GM23338 (cell line): ENCODE measurements at regions not wholly inside any gene's neighbourhood (a gene's known extent, or its start where the extent isn't known, plus 50 kb on each side); places are given as distances from the start of the nearest gene placed in this dataset.

Source experiments
- CREB1 ChIP-seq: fragments of 250-450 bp; sonication (Bioruptor Pico); IDR thresholded peaks from 2 replicates; pipeline ENCODE4 v1.5.0; 2020; ENCODE audit warnings: low read depth, mild to moderate bottlenecking, moderate library complexity
- EZH2 ChIP-seq: fragments of 200-600 bp; sonication (generic); IDR thresholded peaks from one replicate; pipeline ENCODE4 v1.8.0; 2017; ENCODE audit warnings: antibody characterized with exemption, mild to moderate bottlenecking, low read depth; ENCODE audit not compliant: unreplicated experiment
- EZH2phosphoT487 ChIP-seq: fragments of 200-600 bp; sonication (generic); IDR thresholded peaks from one replicate; pipeline ENCODE4 v1.8.1; 2018; ENCODE audit warnings: antibody characterized with exemption; ENCODE audit not compliant: unreplicated experiment
- NANOG ChIP-seq: IDR thresholded peaks from 2 replicates; pipeline ENCODE4 v1.6.1; 2016; ENCODE audit warnings: antibody characterized with exemption, borderline replicate concordance
- POLR2AphosphoS5 ChIP-seq: IDR thresholded peaks from 2 replicates; pipeline ENCODE4 v1.6.1; 2016; ENCODE audit warnings: antibody characterized with exemption, low read depth
- STAT1 ChIP-seq: IDR thresholded peaks from one replicate; pipeline ENCODE4 v1.6.1; 2016; ENCODE audit warnings: antibody characterized with exemption; ENCODE audit not compliant: unreplicated experiment
- ZNF331 ChIP-seq: fragments of 250-450 bp; sonication (Bioruptor Pico); IDR thresholded peaks from 2 replicates; pipeline ENCODE4 v1.5.0; 2020; ENCODE audit warnings: low read depth, mild to moderate bottlenecking, moderate library complexity
- TF ChIP-seq, protein P1 (sequence below), 2 experiments: fragments of 200-600 bp in 1 of 2; sonication (generic) in 1 of 2; conservative IDR thresholded peaks; 2 replicates each; pipeline versions ENCODE4 v1.5.1 to v1.6.1; 2016 to 2017; ENCODE audit warnings: antibody characterized with exemption in 2 of 2, low read depth in 2 of 2, mild to moderate bottlenecking in 2 of 2, moderate library complexity in 1 of 2
- TF ChIP-seq, protein P2 (sequence below): IDR thresholded peaks from one replicate; pipeline ENCODE4 v1.6.1; 2018; ENCODE audit warnings: antibody characterized with exemption; ENCODE audit not compliant: unreplicated experiment
- TF ChIP-seq, protein P3 (sequence below): IDR thresholded peaks from 2 replicates; pipeline ENCODE4 v1.6.1; 2016; ENCODE audit warnings: antibody characterized with exemption

DNA sequence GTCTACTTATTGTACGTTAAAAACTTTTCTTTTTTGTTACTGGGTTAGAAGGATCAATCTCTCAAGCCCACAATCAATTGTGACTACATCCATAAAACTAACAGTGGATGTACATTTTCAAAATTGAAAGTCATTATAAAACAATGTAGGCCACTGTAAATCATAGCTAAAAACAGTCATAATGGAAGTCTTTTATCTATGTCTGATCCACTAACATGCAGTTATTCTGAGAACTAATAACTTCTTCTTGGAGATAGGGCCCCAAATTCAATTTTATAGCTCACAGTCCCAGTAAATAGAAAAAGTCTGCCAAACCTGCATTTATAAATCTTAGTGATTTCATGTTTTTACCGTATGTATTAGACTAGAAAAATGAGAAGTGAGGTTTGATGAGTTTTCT, 187.3 kb upstream of the MMS22L start:
- TF ChIP-seq, protein P1, sequence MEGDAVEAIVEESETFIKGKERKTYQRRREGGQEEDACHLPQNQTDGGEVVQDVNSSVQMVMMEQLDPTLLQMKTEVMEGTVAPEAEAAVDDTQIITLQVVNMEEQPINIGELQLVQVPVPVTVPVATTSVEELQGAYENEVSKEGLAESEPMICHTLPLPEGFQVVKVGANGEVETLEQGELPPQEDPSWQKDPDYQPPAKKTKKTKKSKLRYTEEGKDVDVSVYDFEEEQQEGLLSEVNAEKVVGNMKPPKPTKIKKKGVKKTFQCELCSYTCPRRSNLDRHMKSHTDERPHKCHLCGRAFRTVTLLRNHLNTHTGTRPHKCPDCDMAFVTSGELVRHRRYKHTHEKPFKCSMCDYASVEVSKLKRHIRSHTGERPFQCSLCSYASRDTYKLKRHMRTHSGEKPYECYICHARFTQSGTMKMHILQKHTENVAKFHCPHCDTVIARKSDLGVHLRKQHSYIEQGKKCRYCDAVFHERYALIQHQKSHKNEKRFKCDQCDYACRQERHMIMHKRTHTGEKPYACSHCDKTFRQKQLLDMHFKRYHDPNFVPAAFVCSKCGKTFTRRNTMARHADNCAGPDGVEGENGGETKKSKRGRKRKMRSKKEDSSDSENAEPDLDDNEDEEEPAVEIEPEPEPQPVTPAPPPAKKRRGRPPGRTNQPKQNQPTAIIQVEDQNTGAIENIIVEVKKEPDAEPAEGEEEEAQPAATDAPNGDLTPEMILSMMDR (conservative IDR thresholded peaks at IDR 0.05; ENCODE audit: low read depth in 2 of 2) = no peak
- TF ChIP-seq, protein P2, sequence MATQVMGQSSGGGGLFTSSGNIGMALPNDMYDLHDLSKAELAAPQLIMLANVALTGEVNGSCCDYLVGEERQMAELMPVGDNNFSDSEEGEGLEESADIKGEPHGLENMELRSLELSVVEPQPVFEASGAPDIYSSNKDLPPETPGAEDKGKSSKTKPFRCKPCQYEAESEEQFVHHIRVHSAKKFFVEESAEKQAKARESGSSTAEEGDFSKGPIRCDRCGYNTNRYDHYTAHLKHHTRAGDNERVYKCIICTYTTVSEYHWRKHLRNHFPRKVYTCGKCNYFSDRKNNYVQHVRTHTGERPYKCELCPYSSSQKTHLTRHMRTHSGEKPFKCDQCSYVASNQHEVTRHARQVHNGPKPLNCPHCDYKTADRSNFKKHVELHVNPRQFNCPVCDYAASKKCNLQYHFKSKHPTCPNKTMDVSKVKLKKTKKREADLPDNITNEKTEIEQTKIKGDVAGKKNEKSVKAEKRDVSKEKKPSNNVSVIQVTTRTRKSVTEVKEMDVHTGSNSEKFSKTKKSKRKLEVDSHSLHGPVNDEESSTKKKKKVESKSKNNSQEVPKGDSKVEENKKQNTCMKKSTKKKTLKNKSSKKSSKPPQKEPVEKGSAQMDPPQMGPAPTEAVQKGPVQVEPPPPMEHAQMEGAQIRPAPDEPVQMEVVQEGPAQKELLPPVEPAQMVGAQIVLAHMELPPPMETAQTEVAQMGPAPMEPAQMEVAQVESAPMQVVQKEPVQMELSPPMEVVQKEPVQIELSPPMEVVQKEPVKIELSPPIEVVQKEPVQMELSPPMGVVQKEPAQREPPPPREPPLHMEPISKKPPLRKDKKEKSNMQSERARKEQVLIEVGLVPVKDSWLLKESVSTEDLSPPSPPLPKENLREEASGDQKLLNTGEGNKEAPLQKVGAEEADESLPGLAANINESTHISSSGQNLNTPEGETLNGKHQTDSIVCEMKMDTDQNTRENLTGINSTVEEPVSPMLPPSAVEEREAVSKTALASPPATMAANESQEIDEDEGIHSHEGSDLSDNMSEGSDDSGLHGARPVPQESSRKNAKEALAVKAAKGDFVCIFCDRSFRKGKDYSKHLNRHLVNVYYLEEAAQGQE = no peak
- TF ChIP-seq CREB1 (CRISPR knock-in tag) = no peak
- TF ChIP-seq ZNF331 (CRISPR knock-in tag) = no peak
- no peak for TF ChIP-seq EZH2
- TF ChIP-seq EZH2phosphoT487 = no peak
- no peak for TF ChIP-seq POLR2AphosphoS5
- TF ChIP-seq, protein P3, sequence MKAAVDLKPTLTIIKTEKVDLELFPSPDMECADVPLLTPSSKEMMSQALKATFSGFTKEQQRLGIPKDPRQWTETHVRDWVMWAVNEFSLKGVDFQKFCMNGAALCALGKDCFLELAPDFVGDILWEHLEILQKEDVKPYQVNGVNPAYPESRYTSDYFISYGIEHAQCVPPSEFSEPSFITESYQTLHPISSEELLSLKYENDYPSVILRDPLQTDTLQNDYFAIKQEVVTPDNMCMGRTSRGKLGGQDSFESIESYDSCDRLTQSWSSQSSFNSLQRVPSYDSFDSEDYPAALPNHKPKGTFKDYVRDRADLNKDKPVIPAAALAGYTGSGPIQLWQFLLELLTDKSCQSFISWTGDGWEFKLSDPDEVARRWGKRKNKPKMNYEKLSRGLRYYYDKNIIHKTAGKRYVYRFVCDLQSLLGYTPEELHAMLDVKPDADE = no peak
- TF ChIP-seq NANOG = no peak
- TF ChIP-seq STAT1 = no peak
